Fibroblast of skin of abdomen (primary cell): ENCODE measurements at regions not wholly inside any gene's neighbourhood (a gene's known extent, or its start where the extent isn't known, plus 50 kb on each side); places are given as distances from the start of the nearest gene placed in this dataset.
"Not testable (repeated sequence)": the region's sequence is repeated elsewhere in the genome, so short reads cannot be mapped to it uniquely, and the experiment has no call there.

Experiments used
- DNase-seq: peaks from one replicate; pipeline ENCODE4 v3.0.0-alpha.2; 2013

DNA sequence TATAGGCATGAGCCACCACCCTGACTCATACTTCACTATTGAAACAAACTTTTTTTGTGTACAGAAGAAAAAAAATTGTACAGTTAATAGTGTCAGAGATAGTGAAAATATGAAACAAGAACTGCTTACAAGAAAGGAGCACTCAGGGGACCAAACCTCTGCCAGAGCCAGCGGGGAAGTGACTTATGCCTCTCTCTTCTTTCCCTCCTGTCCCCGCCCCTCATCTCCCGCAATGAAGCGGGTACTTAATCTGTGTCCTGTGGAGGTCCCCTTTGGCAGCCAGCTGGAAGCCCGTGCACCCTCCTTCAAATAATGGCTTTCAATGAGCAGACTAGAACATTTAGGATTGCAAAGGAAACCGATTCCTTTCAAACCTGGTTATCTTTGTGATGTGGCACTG is 51.5 kb downstream of the PPIAL4A start:
- not testable (repeated sequence) for DNase-seq

DNA sequence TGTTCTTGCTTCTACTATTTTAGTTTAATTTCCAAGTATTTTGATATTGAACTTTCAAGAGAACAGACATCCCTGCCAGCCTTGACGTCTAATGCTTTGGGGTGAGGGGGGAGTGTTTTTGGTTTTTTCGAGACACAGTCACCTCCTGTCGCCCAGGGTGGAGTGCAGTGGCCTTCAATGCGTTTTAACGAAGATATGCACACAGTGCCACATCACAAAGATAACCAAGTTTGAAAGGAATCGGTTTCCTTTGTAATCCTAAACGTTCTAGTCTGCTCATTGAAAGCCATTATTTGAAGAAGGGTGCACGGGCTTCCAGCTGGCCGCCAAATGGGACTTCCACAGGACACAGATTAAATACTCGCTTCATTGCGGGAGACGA is 52.3 kb downstream of the PPIAL4A start:
- DNase-seq = not testable (repeated sequence)

DNA sequence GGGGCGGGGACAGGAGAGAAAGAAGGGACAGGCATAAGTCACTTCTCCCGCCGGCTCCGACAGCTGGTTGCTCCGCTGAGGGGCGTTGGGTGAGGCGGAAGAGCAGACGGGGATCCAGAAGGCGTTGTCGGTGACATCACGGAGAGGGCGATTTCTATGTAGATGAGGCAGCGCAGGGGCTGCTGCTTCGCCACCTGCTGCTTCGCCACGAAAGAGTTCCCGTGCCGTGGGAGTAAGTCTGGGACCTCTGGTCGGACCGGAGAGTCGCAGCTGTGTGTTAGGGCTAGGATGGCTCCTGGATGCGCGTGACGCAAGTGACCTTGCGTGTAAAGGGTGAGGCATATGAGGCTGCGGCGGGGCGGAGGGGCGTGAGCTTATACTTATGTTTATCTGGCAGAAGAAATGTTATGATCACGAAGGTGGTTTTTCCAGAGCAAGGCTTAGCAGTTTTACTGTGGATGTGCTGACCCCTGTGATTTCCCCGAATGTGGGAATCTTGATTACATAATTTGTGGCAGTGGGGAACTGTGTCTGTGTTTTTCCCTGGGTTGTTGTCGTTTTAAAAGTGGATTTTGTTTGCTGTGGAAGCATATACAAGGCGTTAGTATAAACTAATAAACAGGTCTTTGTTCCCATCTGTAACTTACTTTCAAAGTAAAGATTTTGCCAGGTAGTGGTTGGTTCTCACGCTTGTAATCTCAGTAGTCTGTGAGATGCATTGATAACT is 52.8 kb downstream of the PPIAL4A start:
- DNase-seq = peak; percentile 84

DNA sequence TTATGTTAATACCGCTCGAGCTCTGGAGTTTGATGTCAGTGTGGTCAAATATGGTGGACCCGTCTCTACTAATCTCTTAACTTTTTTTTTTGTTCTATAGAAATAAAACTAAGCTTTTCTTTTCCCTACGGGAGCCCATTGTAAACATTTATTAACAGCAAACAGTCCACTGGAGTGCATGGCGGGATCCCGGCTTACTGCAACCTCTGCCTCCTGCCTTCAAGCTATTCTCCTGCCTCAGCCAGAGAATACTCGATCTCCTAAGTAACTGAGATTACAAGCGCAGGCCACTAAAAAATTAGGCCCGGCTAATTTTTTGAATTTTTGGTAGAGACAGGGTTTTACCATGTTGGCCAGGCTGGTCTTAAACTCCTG is 53.4 kb downstream of the PPIAL4A start:
- DNase-seq = not testable (repeated sequence)

DNA sequence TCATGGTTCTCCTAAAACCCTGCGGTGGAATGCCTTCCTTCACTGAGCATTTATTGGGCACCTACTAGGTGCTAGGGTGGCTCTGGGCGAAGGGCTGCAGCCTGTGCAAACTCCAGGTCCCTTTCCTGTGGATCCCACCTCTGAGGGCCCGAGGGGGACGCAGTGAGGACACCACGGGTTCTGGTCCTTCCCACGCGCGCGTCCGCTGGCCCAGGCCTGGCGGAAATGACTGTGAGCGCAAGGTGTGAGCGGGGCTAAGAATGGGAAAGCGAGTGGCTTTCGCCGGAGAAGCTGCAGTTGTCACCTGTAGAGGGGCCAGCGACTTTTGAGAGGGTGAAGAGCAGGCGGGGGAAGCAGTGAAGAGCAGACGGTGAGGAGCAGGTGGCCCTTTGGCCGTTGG is 55.1 kb downstream of the PPIAL4A start:
- not testable (repeated sequence) for DNase-seq

DNA sequence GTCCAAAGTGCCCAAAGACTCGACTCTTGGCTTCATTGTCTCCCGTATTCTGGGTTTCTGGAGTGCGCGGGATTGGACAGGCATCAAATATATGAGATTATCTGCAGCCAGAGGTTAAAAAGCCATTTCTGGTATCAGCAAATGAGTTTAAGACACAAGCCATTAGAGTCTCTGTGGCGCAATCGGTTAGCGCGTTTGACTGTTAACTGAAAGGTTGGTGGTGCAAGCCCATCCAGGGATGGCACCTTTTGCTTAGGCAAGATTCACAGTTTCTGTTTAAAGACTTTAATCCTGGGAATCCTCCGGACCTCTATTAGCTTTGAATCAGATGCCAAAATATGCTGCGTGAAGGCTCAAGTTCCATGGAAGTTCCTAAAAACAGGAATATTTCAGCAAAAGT is 55.6 kb downstream of the PPIAL4A start:
- not testable (repeated sequence) for DNase-seq

DNA sequence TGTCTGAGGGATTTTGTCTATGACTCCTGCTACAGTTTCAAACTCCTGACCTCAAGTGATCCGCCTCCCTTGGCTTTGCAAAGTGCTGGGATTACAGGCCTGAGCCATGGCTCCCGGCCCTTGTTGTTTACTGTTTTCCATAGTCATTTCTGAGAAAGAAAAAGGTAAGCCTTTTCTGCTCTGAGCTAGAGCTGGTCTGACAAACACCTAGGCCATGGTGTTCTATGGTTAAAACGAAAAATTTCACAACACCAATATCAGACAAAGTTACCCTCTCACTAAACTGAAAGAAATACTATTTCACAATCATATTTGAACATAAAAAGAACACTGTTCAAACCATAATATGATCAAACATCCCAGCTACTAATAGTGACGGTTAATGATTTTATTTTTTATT is 57.5 kb downstream of the PPIAL4A start:
- not testable (repeated sequence) for DNase-seq

DNA sequence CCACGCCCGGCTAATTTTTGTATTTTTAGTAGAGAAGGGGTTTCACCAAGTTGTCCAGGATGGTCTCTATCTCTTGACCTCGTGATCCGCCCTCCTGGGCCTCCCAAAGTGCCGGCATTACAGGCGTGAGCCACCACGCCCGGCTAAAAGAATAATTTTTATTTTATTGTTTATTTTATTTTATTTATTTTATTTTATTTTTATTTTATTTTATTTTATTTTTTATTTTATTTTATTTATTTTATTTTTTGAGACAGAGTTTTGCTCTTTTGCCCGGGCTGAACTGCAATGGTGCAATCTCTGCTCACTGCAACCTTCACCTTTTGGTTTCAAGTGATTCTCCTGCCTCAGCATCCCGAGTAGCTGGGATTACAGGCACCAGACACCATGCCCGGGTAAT is 60.2 kb downstream of the PPIAL4A start:
- DNase-seq = not testable (repeated sequence)

DNA sequence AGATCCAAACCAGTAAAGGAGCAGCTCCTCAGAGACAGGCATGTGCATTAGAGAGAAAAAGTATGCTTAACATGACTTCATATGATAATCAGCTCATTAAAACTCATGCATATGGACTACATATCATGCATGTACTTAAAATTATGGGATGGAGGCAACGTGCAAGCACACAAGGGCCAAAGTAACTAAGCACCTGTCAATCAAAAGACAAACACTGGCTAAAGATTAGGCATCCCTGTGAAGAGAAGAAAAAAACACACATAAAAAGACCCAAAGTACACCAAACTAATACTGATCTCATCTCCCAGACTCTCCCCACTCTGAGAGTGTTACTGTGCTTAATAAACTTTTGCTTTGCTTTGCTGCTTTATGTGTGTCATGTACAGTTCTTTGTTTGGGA is 61.1 kb downstream of the PPIAL4A start:
- not testable (repeated sequence) for DNase-seq

DNA sequence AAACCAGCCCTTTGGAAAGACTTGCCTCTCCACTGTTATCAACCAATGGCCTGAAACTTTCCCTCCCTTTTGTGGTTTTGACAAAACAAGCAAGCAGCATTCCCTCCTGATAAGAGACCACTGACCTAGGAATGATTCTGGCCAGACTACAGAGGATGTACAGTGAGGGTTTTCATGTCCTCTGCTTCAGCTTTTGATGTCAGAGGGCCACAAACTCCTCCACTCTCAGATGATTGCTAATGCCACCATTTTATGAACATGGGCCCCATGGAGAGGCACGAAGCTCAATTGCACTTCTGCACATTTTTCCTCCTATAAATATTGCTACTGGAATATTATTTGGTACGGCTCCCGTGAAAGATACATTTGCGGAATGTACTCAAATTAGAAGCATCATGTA is 61.5 kb downstream of the PPIAL4A start:
- not testable (repeated sequence) for DNase-seq

DNA sequence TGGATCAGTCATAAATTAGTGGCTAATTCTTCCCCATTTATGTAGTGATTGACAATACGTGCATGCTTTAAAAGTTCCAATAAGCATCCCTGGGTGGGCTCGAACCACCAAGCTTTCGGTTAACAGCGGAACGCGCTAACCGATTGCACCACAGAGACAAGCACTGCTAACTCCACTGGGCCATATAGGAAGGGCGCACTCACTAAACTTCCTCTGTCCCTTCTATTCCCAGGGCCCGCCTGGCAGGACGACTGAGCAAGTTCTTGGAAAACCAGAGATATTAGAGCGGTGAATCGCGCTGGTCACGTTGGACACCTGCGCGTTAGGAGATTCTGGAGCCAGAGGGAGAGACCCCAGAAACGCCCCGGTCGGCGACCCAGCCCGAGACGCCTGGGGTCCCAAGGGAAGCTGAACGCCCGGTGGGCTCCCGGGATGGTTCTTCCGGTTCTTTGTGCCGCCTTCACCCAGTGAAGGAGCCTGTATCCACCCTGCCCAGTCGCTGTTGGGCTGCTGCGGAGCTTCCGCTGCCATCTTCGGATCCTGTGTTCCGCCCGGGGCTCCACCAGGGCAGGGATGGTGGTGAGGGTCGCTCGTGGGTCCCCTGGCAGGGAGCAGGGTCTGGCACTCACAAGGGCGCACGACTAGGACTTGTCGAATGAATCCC is 62.8 kb downstream of the PPIAL4A start:
- not testable (repeated sequence) for DNase-seq

DNA sequence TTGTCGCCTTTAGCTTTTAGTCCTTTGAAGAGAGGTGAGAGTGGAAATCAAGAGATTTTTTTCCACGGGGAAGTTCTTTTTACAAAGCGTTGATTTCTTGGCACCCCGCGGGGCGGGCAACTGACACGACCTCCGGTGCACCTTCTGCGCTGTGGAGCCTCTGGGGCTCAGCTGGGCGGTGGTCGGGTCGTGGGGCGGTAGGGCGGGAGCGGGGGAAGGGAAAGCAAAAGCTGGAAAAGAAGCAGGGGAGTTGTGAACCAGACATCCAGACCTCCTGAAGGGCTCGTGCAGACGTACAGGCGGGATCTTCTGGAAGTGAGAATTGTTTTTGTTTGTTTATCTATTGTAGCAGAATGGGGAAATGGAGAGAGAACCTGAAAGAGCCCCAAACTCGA is 63.3 kb downstream of the PPIAL4A start:
- not testable (repeated sequence) for DNase-seq

DNA sequence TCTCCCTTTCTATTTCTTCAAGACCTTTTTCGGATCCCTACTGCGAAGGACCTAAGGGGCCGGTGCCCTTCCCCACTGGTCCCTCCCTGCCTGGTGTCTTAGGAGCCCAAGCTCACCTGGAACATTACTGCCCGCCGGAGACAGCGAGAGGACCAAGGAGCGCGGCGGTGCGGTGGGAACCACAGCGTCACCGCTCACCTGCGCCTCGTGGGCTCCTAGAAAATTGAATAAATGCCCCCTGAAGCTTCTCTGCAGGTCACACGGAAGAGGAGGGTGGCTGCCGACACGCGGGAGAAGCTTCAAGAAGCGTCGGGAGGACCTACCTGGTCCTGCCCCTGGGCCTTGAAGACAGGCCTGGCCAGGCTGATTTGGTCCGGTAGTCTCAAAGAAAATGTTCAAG is 65.2 kb downstream of the PPIAL4A start:
- no peak for DNase-seq

DNA sequence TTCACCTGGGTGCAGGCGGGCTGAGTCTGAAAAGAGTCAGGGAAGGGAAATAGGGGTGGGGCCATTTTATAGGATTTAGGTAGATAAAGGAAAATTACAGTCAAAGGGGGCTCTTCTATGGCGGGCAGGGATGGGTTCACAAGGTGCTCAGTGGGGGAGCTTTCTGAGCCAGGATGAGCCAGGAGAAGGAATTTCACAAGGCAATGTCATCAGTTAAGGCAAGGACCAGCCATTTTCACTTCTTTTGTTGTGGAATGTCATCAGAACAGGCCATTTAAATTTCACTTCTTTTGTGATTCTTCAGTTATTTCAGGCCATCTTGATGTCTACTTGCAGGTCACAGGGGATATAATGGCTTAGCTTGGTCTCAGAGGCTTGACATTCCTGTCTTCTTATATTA is 66.4 kb downstream of the PPIAL4A start:
- not testable (repeated sequence) for DNase-seq

DNA sequence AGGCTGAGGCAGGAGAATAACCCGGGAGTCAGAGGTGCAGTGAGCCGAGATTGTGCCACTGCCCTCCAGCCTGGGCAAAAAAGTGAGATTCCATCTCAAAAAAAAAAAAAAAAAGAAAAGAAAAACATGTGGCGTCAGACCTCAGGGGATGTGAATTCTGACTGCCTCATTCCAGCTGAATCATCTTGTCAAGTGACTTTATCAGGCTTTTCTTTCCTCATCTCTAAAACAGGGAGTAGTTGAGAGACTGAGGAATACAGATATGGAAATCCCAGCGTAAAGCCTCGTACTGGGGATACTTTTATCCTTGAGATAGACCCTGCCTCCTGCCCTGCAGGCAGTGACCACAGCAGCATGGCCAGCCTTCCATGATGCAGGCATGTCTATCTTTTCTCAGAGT is 76.4 kb downstream of the PPIAL4A start:
- not testable (repeated sequence) for DNase-seq

DNA sequence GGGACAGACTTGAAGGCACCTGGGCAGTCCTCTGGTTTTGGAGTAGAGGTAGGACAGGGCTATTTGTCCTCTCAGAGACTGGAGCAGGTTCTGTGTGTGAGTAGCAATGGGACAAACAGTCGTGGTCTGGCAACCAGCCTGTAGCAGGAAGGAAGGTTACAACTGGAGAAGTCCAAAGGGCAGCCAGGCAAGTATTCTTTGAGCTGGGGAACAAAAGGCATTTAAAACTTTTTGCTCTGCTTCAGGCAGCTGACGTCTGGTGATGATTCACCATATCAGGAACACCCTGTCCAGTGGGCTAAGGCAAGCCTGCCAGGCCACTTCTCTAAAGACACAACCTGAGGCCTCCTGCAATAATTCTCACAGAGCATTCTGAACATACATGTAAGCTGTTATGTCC is 83.3 kb downstream of the PPIAL4A start:
- peak; percentile 1 for DNase-seq

DNA sequence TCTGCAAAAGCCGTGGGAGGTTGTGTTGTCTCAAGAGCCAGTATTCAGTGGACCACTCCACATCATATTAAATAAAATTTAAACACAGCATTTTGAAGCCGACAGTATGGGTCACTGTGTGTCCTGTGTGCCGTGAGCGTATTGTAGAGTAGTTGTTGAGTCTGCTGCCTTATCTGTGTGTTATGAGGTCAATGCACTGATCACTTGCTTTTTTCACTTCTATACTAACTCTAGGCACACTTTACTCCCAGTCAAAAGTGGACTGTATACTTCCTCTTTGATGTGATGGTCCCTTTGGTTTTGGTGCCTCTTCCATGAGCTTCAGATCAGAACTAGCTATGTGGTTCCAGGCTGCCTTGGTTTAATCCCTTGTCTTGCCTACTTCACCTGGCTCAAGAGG is 84.3 kb downstream of the PPIAL4A start:
- not testable (repeated sequence) for DNase-seq

DNA sequence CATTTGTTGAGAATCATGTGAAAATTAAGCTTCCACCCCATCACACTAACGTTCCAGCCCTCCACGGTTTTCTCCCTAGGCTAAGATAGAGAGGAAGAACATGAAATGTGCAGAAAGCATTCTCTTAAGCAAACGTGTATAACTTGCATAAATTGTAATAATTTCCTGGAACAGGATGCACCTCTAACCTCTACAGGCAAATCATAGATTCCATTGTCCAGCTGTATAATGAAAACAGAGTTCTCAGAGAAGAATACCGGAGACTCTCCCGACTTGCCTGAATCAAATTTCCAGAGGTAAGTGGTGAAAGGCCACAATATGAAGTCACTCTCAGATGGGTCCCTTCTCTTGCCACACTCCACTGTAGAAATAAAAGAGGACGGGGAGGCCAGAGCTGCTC is 87.7 kb downstream of the PPIAL4A start:
- not testable (repeated sequence) for DNase-seq

DNA sequence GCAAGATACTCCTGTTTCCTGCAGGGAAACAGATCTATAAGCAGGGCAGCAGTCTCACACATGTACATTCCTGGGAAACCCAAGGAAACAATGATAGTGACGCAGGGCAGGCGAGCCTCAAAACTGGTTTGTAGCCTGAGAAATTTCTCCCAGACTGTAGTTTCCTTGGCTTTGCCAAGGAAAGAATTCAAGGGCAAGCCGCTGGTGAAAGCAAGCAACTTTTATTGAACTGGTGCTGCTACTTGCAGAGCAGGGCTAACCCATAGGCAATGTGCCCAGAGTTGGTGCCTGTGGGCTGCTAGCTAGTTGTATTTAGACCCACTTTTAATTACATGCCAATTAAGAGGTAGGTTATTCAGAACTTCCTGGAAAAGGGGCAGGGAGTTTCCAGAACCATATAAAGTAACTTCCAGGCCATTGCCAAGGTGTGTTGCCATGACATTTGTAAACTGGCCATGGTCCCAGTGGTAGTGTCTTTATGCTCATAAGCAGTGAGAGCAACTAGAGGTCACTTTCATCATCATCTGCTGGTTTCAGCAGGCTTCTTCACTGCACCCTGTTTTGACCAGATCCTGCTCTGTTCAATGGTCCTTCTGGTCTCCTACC is 92.0 kb downstream of the PPIAL4A start:
- not testable (repeated sequence) for DNase-seq

DNA sequence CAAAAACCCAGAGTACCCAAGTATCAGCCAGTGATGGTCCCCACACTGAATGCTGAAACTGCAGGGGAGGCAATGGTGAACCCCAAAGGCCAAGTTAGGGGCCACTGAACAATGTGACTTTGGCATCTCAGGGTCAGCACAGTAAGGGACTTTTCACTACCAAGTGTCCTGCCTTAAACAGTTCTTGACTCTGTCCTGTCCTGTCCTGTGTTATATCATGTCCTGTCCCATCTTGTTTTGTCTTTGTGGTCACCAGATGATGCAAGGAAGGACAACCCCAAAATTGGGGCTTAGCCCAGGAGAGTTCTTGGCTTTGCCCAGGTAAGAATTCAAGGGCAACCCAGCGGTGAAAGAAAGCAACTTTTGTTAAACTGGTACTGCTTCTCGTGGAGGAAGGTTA is 105.0 kb downstream of the PPIAL4A start:
- not testable (repeated sequence) for DNase-seq

DNA sequence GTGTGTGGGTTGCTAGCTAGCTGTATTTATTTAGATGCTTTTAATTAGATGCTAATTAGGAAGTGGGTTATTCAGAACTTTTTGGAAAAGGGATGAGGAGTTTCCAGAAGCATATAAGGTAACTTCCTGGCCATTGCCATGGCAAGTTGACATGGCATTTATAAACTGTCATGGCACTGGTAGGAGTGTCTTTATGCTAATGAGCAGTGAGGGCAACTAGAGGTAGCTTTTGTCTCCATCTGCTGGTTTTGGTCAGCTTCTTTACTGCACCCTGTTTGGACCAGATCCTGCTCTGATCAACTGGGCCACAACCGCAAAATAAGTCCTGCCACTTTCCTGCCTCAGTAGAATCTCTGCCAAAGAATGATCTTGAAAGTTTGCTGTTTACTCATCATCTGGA is 105.5 kb downstream of the PPIAL4A start:
- not testable (repeated sequence) for DNase-seq

DNA sequence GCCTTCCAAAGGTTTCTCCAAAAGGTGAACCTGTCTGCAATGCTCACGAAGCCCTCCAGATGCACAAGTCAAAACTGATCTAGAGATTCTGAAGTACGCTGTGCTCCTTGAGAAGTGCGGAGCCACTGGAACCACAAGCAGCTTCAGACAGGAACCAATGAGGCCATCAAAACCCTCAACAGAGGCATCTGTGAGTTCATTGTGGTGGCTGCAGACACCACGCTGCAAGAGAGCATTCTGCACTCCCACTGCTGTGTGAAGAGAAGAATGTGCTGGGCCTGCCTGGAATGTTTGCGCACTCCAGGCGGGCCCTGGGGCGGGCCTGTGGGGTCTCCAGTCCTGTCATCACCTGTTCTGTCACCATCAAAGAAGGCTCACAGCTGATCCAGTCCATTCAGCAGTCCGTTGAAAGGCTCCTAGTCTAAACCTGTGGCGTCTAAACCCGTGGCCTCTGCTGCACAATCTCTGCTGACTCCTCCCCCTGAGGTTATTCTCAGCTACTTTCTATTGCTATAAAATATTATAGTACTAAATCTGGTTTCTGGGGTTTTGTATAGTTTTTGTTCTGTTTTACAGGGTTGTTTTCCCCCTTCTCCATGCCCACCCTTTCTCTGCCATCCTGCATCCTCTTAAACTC is 111.6 kb downstream of the PPIAL4A start:
- DNase-seq = not testable (repeated sequence)

DNA sequence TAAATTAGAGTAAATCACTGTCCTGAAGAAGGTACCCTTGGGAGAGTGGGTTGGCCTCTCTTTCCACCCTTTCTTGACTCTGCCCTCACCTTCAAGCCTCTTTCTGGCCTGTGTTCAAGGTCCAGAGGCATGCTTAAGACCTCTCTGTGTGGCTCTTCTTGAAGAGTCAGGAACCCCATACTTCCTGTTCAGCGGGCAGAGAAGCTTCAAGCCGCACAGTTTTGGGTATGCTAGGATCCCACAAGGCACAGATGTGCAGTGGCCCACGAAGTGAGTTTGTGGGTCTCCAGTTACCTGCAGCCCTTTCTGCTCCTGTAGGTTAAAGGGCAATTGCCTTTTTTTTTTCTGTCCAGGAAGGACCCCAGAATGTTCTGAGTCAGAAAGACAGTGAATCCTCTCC is 113.7 kb downstream of the PPIAL4A start:
- DNase-seq = not testable (repeated sequence)
